ENCODE measurements at regions not wholly inside any gene's neighbourhood (a gene's known extent, or its start where the extent isn't known, plus 50 kb on each side); places are given as distances from the start of the nearest gene placed in this dataset.

DNA sequence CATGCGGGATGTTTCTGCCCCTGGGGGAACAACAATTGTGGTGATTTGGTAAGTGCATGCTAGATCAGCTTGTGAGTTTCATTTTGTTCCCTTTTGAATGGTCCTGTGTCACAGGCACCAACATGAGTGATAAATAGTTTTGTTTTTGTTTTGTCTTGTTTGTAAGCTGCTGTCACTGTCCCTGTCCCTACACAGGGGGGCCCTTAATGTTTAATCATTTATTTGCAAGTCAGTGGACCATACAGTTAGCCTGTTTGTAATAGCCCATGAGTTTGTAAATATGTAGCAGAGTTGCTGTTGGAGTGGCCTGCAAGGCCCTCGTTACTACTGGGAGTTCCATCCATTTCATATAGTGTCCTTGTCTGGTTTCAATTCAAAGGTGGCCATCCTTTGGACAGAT, 979.6 kb upstream of the SPRY2 start:
- TF ChIP-seq, protein P1, sequence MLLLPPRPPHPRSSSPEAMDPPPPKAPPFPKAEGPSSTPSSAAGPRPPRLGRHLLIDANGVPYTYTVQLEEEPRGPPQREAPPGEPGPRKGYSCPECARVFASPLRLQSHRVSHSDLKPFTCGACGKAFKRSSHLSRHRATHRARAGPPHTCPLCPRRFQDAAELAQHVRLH (tag by site-specific recombination; IDR thresholded peaks at IDR 0.05), result no peak
- TF ChIP-seq ZNF561 (tag by site-specific recombination; IDR thresholded peaks at IDR 0.05; ENCODE audit: borderline replicate concordance), result no peak
- TF ChIP-seq, protein P2, sequence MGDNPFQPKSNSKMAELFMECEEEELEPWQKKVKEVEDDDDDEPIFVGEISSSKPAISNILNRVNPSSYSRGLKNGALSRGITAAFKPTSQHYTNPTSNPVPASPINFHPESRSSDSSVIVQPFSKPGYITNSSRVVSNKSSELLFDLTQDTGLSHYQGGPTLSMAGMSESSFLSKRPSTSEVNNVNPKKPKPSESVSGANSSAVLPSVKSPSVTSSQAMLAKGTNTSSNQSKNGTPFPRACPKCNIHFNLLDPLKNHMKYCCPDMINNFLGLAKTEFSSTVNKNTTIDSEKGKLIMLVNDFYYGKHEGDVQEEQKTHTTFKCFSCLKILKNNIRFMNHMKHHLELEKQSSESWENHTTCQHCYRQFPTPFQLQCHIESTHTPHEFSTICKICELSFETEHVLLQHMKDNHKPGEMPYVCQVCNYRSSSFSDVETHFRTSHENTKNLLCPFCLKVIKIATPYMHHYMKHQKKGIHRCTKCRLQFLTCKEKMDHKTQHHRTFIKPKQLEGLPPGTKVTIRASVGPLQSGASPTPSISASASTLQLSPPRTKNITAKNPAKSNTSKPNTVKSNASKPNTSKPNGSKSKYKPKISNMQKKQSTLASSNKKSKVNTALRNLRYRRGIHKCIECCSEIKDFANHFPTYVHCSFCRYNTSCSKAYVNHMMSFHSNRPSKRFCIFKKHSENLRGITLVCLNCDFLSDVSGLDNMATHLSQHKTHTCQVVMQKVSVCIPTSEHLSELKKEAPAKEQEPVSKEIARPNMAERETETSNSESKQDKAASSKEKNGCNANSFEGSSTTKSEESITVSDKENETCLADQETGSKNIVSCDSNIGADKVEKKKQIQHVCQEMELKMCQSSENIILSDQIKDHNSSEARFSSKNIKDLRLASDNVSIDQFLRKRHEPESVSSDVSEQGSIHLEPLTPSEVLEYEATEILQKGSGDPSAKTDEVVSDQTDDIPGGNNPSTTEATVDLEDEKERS (tag by site-specific recombination; IDR thresholded peaks at IDR 0.05), result no peak
